NCI-H526 (cell line): ENCODE measurements at regions not wholly inside any gene's neighbourhood (a gene's known extent, or its start where the extent isn't known, plus 50 kb on each side); places are given as distances from the start of the nearest gene placed in this dataset.

ENCODE experiments used
- DNase-seq, 2 experiments: peaks; one replicate each; lab custom pipeline; 2025; lab: John Stamatoyannopoulos, UW

GRCh38 chr5:7014611-7015010, 301.4 kb downstream of the TENT4A start:
- no peak for DNase-seq

DNA sequence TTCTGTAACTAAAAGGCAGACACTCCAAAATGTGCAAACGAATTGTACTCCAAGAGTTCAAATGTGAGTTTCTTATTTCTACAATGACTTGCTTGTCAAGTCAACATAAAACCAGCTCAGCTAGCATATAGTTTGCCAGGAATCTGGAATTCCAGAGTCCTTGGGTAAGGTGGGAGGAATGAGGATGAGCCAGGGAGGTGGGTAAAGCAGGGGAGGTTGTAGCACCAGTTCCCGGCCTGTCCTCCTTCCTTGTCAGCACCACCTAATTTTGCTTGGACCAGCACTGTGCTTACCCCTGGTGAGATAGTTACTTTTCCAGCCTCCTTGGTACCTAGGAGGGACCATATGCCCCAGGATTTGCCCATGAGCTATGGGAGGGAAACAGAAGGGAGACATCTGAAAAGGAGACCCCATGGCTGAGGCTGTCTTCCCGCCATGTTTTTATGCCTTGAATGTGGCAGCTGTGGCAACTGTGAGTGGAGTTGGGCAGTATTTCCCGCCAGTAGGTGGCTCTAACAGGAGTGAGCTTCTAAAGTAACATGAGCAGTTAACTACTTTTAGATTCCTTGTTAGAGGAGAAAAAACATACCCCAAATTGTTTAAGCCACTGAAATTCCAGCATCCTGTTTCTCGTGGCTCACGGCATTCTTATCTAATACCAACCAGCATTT, 302.5 kb downstream of the TENT4A start:
- DNase-seq: peak in 1 of 2 experiments; percentile 7

- no peak for DNase-seq
These were observed 303.9 kb downstream of the TENT4A start for GRCh38 chr5:7016999-7017747.

- DNase-seq: peak; percentile 76 to 82
These were observed 305.0 kb downstream of the TENT4A start for GRCh38 chr5:7018198-7018597.

- DNase-seq: peak in 1 of 2 experiments; percentile 34
These were observed 305.4 kb downstream of the TENT4A start for GRCh38 chr5:7018601-7019000.

- DNase-seq: no peak
These were observed 323.1 kb downstream of the TENT4A start for GRCh38 chr5:7036192-7036835.

DNA sequence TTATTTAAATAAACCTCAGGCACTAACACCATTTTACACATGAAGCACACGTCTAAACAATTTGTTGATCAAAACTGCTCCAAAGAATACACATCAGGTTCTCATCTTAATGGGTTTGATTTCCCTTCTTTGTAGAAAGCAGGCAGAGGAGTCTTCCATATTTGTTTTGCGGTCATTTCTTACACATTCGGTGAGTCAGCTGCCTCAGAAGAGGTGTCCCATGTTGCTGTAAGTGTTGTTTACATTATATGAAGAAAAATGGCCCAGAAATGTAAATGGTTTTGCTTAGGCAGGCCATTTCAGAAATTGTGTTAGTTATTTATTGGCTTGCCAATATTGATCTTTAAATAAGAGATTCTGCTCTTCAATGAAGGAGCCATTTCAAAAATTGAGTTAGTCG, 325.8 kb downstream of the TENT4A start:
- no peak for DNase-seq

- no peak for DNase-seq
These were observed 326.9 kb downstream of the TENT4A start for GRCh38 chr5:7040111-7040510.

- DNase-seq: no peak
These were observed 330.6 kb downstream of the TENT4A start for GRCh38 chr5:7043797-7044196.

DNA sequence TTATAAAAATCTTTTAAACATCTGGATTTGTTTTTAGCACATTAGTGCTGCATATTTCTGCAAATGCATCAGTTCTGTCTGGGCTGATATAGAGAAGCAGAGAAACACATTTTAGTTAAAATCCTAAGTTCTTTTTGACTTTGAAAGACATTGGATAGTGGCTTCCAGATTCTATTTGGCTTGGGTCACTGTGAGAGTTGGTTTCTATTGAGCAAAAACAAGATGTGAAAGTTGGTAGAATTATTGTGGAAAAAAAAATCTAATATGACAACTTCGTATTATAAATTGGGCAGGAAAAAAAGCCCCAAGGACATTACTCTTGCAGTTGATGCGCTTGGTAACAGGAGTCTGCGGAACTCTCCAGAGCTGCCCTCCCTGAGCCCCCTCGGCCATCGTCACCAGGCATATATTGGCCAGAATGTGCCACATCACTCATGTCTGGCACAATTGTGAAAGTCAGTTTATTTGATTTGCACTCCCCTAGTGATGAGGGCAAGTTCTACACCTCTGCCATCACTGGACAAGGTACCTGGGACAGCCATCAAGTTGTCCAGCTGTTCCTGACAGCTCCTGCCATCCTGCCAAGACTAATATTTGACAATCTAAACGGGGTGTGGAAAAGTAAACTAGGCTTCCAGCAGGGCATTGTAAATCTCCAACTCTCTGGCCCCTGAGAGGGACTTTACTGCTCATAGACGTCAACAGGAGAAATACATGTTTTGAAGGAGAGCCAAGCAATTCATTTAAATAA, 334.5 kb downstream of the TENT4A start:
- DNase-seq: no peak

GRCh38 chr5:7050986-7051385, 337.8 kb downstream of the TENT4A start:
- no peak for DNase-seq

DNA sequence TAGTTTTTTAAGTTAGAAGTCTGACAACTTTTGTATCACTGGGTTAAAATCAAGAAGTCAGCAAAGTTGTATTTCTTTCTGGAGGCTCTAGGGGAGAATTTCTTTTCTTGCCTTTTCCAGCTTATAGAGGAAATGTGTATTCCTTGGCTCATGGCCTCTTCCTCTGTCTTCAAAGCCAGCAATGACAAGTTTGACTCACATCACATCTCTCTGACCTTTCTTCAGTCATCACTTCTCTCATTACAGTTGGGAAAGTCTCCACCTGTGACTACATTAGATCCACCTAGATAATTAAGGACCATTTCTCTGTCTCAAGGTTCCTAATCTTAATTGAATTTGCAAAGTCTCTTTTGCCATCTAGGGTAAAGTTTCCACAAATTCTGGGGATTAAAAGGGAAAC, 339.9 kb downstream of the TENT4A start:
- no peak for DNase-seq

DNA sequence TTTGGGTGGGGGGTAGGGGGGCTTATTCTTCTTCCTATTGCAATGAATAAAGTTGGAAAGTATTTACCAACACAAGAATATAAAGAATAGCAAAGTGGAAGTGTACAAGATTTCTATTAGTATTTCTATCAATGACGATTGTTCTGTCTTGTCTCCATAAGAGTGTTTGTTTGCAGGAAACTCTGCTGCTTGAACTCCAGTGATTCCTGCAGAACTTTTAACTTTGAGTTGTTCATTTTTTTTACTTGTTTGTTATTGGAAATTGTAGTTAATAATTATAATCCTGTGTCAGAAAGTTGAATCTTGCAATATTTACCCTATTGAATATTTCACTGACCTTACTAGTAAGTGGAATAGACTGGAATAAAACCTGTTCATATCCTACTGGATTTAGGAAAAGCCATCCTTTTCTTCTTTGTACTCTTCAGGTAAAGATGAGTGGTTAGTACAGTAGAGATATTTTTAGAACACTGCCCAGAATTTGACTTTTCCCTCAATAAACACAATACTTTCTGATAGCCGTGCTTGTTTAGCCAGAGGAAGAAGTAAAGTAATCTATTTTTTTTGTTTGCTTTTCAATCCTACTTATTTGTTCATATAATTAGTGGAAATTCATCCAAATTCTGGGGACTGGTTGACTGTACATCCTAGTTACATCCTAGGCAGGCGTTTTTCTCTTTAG, 340.4 kb downstream of the TENT4A start:
- DNase-seq: no peak

- DNase-seq: no peak
These were observed 329.3 kb upstream of the ADCY2 start for GRCh38 chr5:7066471-7067235.

DNA sequence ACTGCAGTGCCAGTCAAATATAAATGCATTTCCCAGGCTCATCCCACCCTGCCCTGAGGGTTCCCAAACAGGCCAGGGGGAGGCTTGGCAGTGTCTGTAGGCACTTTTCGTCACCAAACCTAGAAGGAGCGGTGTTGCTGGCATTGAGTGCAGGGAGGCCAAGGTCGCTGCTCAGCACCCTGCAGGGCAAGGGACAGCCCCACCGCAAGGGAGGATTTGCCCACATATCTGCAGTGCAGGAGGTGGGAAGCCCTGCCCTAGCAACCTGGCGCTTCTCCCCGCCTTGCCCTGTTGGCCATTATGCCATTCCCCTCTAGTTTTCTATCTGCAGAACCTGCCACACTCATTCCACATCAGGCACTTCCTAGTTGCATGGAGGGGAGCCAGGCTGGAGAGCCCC, 327.8 kb upstream of the ADCY2 start:
- no peak for DNase-seq

DNA sequence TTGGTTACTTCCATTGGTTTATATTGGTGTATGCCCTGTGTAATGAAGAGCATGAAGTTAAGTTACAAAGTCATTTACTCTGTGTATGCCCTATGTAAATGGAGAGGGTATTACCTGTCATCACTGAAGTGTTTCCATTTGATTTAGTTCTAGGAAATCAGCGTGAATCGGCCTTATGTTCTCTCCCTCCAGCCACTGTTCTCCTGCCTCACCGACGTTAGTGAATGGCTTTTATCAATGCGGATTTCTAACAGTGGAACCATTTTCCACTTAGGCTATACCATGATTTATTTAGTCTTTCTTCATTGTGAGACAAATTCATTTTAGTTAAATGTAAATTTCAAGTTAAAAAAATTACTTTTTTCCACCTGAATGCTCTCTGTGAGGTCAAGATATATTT, 327.0 kb upstream of the ADCY2 start:
- DNase-seq: no peak

DNA sequence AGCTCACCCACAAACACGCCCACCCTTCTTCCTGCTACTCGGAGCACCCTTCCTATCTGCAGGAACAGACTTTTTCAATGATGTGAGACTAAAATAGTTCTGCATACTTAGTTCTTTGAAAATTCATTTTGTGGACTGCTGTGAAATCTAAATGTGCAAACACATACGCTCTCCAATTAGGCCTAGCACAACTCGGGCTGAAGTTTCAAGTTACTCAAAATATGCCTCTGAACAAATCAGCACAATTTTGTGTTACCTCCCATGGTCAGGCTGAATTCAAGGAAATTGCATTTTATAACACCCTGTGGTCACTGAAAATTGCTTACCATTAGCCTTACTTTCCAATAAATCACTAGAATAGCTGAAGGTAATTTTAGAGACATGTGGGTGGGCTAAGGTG, 323.8 kb upstream of the ADCY2 start:
- DNase-seq: no peak

- no peak for DNase-seq
These were observed 322.3 kb upstream of the ADCY2 start for GRCh38 chr5:7073666-7074065.

- DNase-seq: no peak
These were observed 321.8 kb upstream of the ADCY2 start for GRCh38 chr5:7074176-7074575.

DNA sequence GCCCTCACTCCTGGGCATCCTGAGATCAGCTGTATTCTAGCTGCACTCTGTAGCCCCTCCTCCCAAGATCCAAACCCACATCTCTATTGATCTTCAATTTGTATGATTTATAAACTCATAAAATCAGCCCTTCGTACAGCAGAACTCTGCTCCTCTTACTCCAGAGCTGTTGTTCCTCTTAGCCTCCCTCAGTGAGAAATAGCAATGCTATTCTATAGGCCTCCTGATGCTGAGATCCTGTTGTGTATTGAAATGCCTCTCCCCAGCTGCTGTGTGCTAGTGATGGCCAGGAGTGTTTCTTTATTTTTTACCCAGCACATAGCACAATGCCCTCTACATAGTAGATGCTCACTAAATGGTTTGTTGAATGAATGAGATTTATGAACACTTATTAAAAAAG, 320.5 kb upstream of the ADCY2 start:
- DNase-seq: no peak

DNA sequence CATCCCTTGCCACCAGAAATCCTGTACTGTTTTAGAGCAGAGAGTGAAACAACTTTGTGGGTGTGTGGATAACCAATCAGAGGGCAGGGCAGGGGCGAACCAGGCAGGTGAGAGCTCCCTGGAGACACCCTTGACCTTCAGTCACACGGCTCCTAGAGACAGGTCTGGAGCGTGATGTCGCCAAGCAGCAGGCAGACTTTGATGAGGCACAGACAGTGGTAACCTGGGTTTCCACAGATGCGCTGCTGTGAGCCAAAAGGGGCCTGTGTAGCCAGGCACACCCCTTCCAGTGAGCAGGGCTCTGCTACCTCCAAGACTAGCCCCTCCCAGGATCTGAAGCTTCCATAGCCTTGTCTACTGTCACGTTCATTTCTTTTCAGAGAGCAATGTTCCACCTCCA, 317.8 kb upstream of the ADCY2 start:
- no peak for DNase-seq
